GM23248 (cell line): ENCODE measurements at regions not wholly inside any gene's neighbourhood (a gene's known extent, or its start where the extent isn't known, plus 50 kb on each side); places are given as distances from the start of the nearest gene placed in this dataset.
A peak's percentile ranks its signal among the peaks of the same experiment; 100 is the strongest.

ENCODE experiments used
- DNase-seq: peaks from one replicate; pipeline ENCODE4 v3.0.0-alpha.2; 2015
- H2AFZ ChIP-seq: fragments of 200-600 bp; sonication (generic); 2 replicates; pipeline ENCODE4 v1.6.1; 2016; ENCODE audit warnings: antibody characterized with exemption
- H3F3A ChIP-seq: fragments of 200-600 bp; sonication (generic); 2 replicates; pipeline ENCODE4 v1.6.1; 2016; ENCODE audit warnings: mild to moderate bottlenecking, antibody characterized with exemption, mixed run types; ENCODE audit not compliant: insufficient read depth
- H3K27ac ChIP-seq: fragments of 200-600 bp; sonication (generic); 2 replicates; pipeline ENCODE4 v1.5.1; 2016; ENCODE audit warnings: mild to moderate bottlenecking
- H3K27me3 ChIP-seq: fragments of 200-600 bp; sonication (generic); replicated peaks from 2 replicates; pipeline ENCODE4 v1.6.1; 2016; ENCODE audit warnings: mild to moderate bottlenecking; ENCODE audit not compliant: insufficient read depth
- H3K36me3 ChIP-seq: fragments of 200-600 bp; sonication (generic); 2 replicates; pipeline ENCODE4 v1.6.1; 2016; ENCODE audit warnings: low read depth, mild to moderate bottlenecking
- H3K4me1 ChIP-seq: fragments of 200-600 bp; sonication (generic); 2 replicates; pipeline ENCODE4 v1.6.1; 2016; ENCODE audit warnings: mild to moderate bottlenecking; ENCODE audit not compliant: insufficient read depth
- H3K4me2 ChIP-seq: fragments of 200-600 bp; sonication (generic); one replicate; pipeline ENCODE4 v1.6.1; 2016; ENCODE audit warnings: mild to moderate bottlenecking; ENCODE audit not compliant: unreplicated experiment
- H3K4me3 ChIP-seq: fragments of 200-600 bp; sonication (generic); 2 replicates; pipeline ENCODE4 v1.5.1; 2016; ENCODE audit warnings: mild to moderate bottlenecking
- H3K79me2 ChIP-seq: fragments of 200-600 bp; sonication (generic); 2 replicates; pipeline ENCODE4 v1.6.1; 2016; ENCODE audit warnings: mild to moderate bottlenecking; ENCODE audit not compliant: insufficient read depth
- H3K9ac ChIP-seq: fragments of 200-600 bp; sonication (generic); 2 replicates; pipeline ENCODE4 v1.6.1; 2016; ENCODE audit warnings: mild to moderate bottlenecking
- H3K9me2 ChIP-seq: fragments of 200-600 bp; sonication (generic); 2 replicates; pipeline ENCODE4 v1.6.1; 2016; ENCODE audit warnings: mixed run types, mild to moderate bottlenecking, moderate library complexity; ENCODE audit not compliant: insufficient read depth
- H3K9me3 ChIP-seq: fragments of 200-600 bp; sonication (generic); one replicate; pipeline ENCODE4 v1.6.1; 2017; ENCODE audit warnings: low read depth
- H4K20me1 ChIP-seq: fragments of 200-600 bp; sonication (generic); 2 replicates; pipeline ENCODE4 v1.6.0; 2016; ENCODE audit not compliant: insufficient read depth
- EZH2 ChIP-seq: fragments of 200-600 bp; sonication (generic); IDR thresholded peaks from 2 replicates; pipeline ENCODE4 v1.6.1; 2018; ENCODE audit warnings: antibody characterized with exemption, mild to moderate bottlenecking; ENCODE audit not compliant: insufficient read depth, poor library complexity, severe bottlenecking
- EZH2phosphoT487 ChIP-seq: fragments of 200-600 bp; sonication (generic); IDR thresholded peaks from 2 replicates; pipeline ENCODE4 v1.6.1; 2018; ENCODE audit warnings: antibody characterized with exemption, moderate library complexity, mild to moderate bottlenecking, low read depth; ENCODE audit not compliant: insufficient read depth
- WGBS, 2 experiments: methylation state at CpG; one replicate each; pipeline ENCODE4 v1.1.6; 2015 to 2017; ENCODE audit warnings: low lambda C conversion rate in 2 of 2, low coverage in 1 of 2; ENCODE audit errors: missing lambda C conversion rate in 2 of 2; 5-methylcytosine and 5-hydroxymethylcytosine counted together
- in situ Hi-C: fragments of 300-500 bp; cut with MboI; formaldehyde crosslinking; loops from 2 replicates; pipeline ENCODE4 v1.15.0; 2020

GRCh38 chr4:107299646-107300045 lies 263.5 kb upstream of the DKK2 start:
- Histone ChIP-seq H3K27me3 (no peaks in the 10 kb centered on the region), H3K4me3 (no peak overlapping the region), H3K4me1 (peaks cover 10% of the 10 kb centered on the region), H3F3A (peaks cover 10% of the 10 kb centered on the region; the same call in 1 of the 2 replicates), H4K20me1 (no peaks in the 10 kb centered on the region), H2AFZ (peak overlapping the region; percentile 32; the same call in 1 of the 2 replicates), H3K9ac (no peak overlapping the region), H3K4me2 (no peak overlapping the region), H3K9me3 (no peaks in the 10 kb centered on the region), H3K9me2 (no peaks in the 10 kb centered on the region), H3K36me3 (no peaks in the 10 kb centered on the region), H3K79me2 (no peaks in the 10 kb centered on the region), H3K27ac (no peak overlapping the region)
- DNase-seq: peak; percentile 60
- in situ Hi-C loops: no loop called here
- TF ChIP-seq EZH2 (no peak), EZH2phosphoT487 (no peak)
- 30 to 36% methylated on average over 2 of the region's 2 CpGs for WGBS, 2 experiments

- Histone ChIP-seq H4K20me1 (no peaks in the 10 kb centered on the region), H3K79me2 (no peaks in the 10 kb centered on the region), H3K36me3 (no peaks in the 10 kb centered on the region), H3K4me2 (no peak overlapping the region), H3K9me2 (no peaks in the 10 kb centered on the region), H3K27me3 (no peaks in the 10 kb centered on the region), H3K9ac (no peak overlapping the region), H3K27ac (no peak overlapping the region), H3K4me1 (no peaks in the 10 kb centered on the region), H3F3A (no peaks in the 10 kb centered on the region), H3K4me3 (no peak overlapping the region), H2AFZ (no peak overlapping the region), H3K9me3 (no peaks in the 10 kb centered on the region)
- TF ChIP-seq EZH2: no peak
- TF ChIP-seq EZH2phosphoT487: no peak
- DNase-seq: no peak
- in situ Hi-C loops: no loop called here
- WGBS, 2 experiments: 86 to 90% methylated on average over 4 of the region's 4 CpGs
Observed at GRCh38 chr4:107292979-107293378, 256.9 kb upstream of the DKK2 start.

GRCh38 chr4:107283587-107284559 lies 247.8 kb upstream of the DKK2 start:
- H3K4me3 ChIP-seq: peak overlapping the region; percentile 29
- H3K27ac ChIP-seq: peak overlapping the region; percentile 41
- no peaks in the 10 kb centered on the region for H3K27me3 ChIP-seq
- DNase-seq: peak; percentile 97
- 8 to 9% methylated on average over 4 of the region's 4 CpGs for WGBS, 2 experiments
- in situ Hi-C loops: no loop called here
- H3K4me2 ChIP-seq: peak overlapping the region; percentile 59
- H3F3A ChIP-seq: peaks cover 29% of the 10 kb centered on the region
- no peaks in the 10 kb centered on the region for H3K9me2 ChIP-seq
- H4K20me1 ChIP-seq: no peaks in the 10 kb centered on the region
- H2AFZ ChIP-seq: no peak overlapping the region
- no peaks in the 10 kb centered on the region for H3K9me3 ChIP-seq
- no peaks in the 10 kb centered on the region for H3K36me3 ChIP-seq
- TF ChIP-seq EZH2phosphoT487 (no peak), EZH2 (no peak)
- H3K79me2 ChIP-seq: no peaks in the 10 kb centered on the region
- H3K9ac ChIP-seq: no peak overlapping the region
- peaks cover 37% of the 10 kb centered on the region for H3K4me1 ChIP-seq

- no peaks in the 10 kb centered on the region for H3K27me3 ChIP-seq
- TF ChIP-seq EZH2: no peak
- TF ChIP-seq EZH2phosphoT487: no peak
- no peaks in the 10 kb centered on the region for H4K20me1 ChIP-seq
- H3K4me1 ChIP-seq: peaks cover 43% of the 10 kb centered on the region
- no peak overlapping the region for H3K4me3 ChIP-seq
- H3K4me2 ChIP-seq: peak overlapping the region; percentile 34
- in situ Hi-C loops: no loop called here
- H3K27ac ChIP-seq: no peak overlapping the region; the same call in 1 of the 2 replicates
- no peak overlapping the region for H2AFZ ChIP-seq
- no peaks in the 10 kb centered on the region for H3K79me2 ChIP-seq
- no peaks in the 10 kb centered on the region for H3K9me2 ChIP-seq
- H3K9me3 ChIP-seq: no peaks in the 10 kb centered on the region
- peaks cover 24% of the 10 kb centered on the region for H3F3A ChIP-seq
- no peak overlapping the region for H3K9ac ChIP-seq
- peak; percentile 74 for DNase-seq
- no peaks in the 10 kb centered on the region for H3K36me3 ChIP-seq
Observed at GRCh38 chr4:107279733-107280132, 243.6 kb upstream of the DKK2 start.
